DOHH2 (cell line): ENCODE measurements at regions not wholly inside any gene's neighbourhood (a gene's known extent, or its start where the extent isn't known, plus 50 kb on each side); places are given as distances from the start of the nearest gene placed in this dataset.

Source experiments
- H3F3A ChIP-seq: fragments of 200-600 bp; sonication (generic), shearing (Covaris generic); 2 replicates; pipeline ENCODE4 v1.6.0; 2016; ENCODE audit warnings: antibody characterized with exemption, mild to moderate bottlenecking; ENCODE audit not compliant: control insufficient read depth, insufficient read depth
- H3K27ac ChIP-seq: fragments of 200-600 bp; sonication (generic); 2 replicates; pipeline ENCODE4 v1.5.1; 2014; ENCODE audit warnings: low read depth, mild to moderate bottlenecking, low read length, moderate library complexity
- H3K27me3 ChIP-seq: fragments of 200-600 bp; sonication (generic); 2 replicates; pipeline ENCODE4 v1.6.1; 2014; ENCODE audit warnings: mild to moderate bottlenecking, low read length, mixed read lengths; ENCODE audit not compliant: control insufficient read depth
- H3K36me3 ChIP-seq: fragments of 200-600 bp; sonication (generic); 2 replicates; pipeline ENCODE4 v1.6.1; 2014; ENCODE audit warnings: mild to moderate bottlenecking, low read length, moderate library complexity, mixed read lengths; ENCODE audit not compliant: control insufficient read depth
- H3K4me1 ChIP-seq: fragments of 200-600 bp; sonication (generic); 2 replicates; pipeline ENCODE4 v1.6.1; 2014; ENCODE audit warnings: mild to moderate bottlenecking, low read length, mixed read lengths; ENCODE audit not compliant: control insufficient read depth
- H3K4me2 ChIP-seq: fragments of 200-600 bp; sonication (generic); 2 replicates; pipeline ENCODE4 v1.6.0; 2014; ENCODE audit warnings: mild to moderate bottlenecking, low read length, moderate library complexity
- H3K4me3 ChIP-seq: fragments of 200-600 bp; sonication (generic); 2 replicates; pipeline ENCODE4 v1.5.1; 2014; ENCODE audit warnings: mild to moderate bottlenecking, low read length, mixed read lengths
- H3K79me2 ChIP-seq: fragments of 200-600 bp; sonication (generic); 2 replicates; pipeline ENCODE4 v1.6.1; 2014; ENCODE audit warnings: mild to moderate bottlenecking, low read length, mixed read lengths; ENCODE audit not compliant: control insufficient read depth
- H3K9me2 ChIP-seq: fragments of 200-600 bp; sonication (generic); replicated peaks from 2 replicates; pipeline ENCODE4 v1.6.1; 2014; ENCODE audit warnings: mild to moderate bottlenecking, low read length, mixed read lengths; ENCODE audit not compliant: control insufficient read depth
- H3K9me3 ChIP-seq: fragments of 200-600 bp; sonication (generic); 2 replicates; pipeline ENCODE4 v1.6.1; 2014; ENCODE audit warnings: antibody characterized with exemption, low read length, mixed read lengths; ENCODE audit not compliant: control insufficient read depth, insufficient read depth
- H4K20me1 ChIP-seq: fragments of 200-600 bp; sonication (generic); 2 replicates; pipeline ENCODE4 v1.6.0; 2014; ENCODE audit warnings: low read depth, mild to moderate bottlenecking, antibody characterized with exemption, low read length, moderate library complexity; ENCODE audit not compliant: control insufficient read depth, insufficient read depth
- CTCF ChIP-seq: fragments of 200-600 bp; sonication (generic); IDR thresholded peaks from one replicate; pipeline ENCODE4 v1.5.1; 2014; ENCODE audit warnings: antibody characterized with exemption, mild to moderate bottlenecking, low read depth, low read length; ENCODE audit not compliant: poor library complexity, severe bottlenecking
- EZH2phosphoT487 ChIP-seq: fragments of 200-600 bp; sonication (generic); IDR thresholded peaks from 2 replicates; pipeline ENCODE4 v1.6.1; 2017; ENCODE audit warnings: borderline replicate concordance, mild to moderate bottlenecking, antibody characterized with exemption, low read length, moderate library complexity, mixed read lengths

GRCh38 chr20:57913156-57913930 lies 203.5 kb upstream of the PMEPA1 start:
- Histone ChIP-seq H3F3A (no peaks in the 10 kb centered on the region), H3K4me1 (no peaks in the 10 kb centered on the region), H3K79me2 (no peaks in the 10 kb centered on the region), H3K27ac (no peak overlapping the region), H3K36me3 (no peaks in the 10 kb centered on the region), H3K4me3 (no peak overlapping the region), H3K9me3 (no peaks in the 10 kb centered on the region), H3K27me3 (peaks cover 19% of the 10 kb centered on the region; the same call in 1 of the 2 replicates), H3K9me2 (no peaks in the 10 kb centered on the region), H4K20me1 (no peaks in the 10 kb centered on the region), H3K4me2 (no peak overlapping the region)
- no peak for TF ChIP-seq CTCF
- no peak for TF ChIP-seq EZH2phosphoT487

- Histone ChIP-seq H3K4me2 (no peak overlapping the region), H3K79me2 (no peaks in the 10 kb centered on the region), H4K20me1 (no peaks in the 10 kb centered on the region), H3K4me3 (no peak overlapping the region), H3K4me1 (no peaks in the 10 kb centered on the region), H3K27me3 (peaks cover 8% of the 10 kb centered on the region; the same call in 1 of the 2 replicates), H3K27ac (no peak overlapping the region), H3K36me3 (no peaks in the 10 kb centered on the region), H3F3A (no peaks in the 10 kb centered on the region), H3K9me2 (no peaks in the 10 kb centered on the region), H3K9me3 (no peaks in the 10 kb centered on the region)
- TF ChIP-seq CTCF, result no peak
- no peak for TF ChIP-seq EZH2phosphoT487
Measured at GRCh38 chr20:57912227-57912582, 202.4 kb upstream of the PMEPA1 start.

- no peak for TF ChIP-seq EZH2phosphoT487
- no peak for TF ChIP-seq CTCF
- Histone ChIP-seq H3K4me3 (no peak overlapping the region), H3K27ac (no peak overlapping the region), H3K9me2 (no peaks in the 10 kb centered on the region), H3K9me3 (no peaks in the 10 kb centered on the region), H3K4me1 (no peaks in the 10 kb centered on the region), H4K20me1 (no peaks in the 10 kb centered on the region), H3K27me3 (peaks cover 3% of the 10 kb centered on the region; the same call in 1 of the 2 replicates), H3K36me3 (no peaks in the 10 kb centered on the region), H3K4me2 (no peak overlapping the region), H3F3A (no peaks in the 10 kb centered on the region), H3K79me2 (no peaks in the 10 kb centered on the region)
Measured at GRCh38 chr20:57911512-57912226, 201.9 kb upstream of the PMEPA1 start.
